Colon (tissue), 2 donors: ENCODE measurements at regions not wholly inside any gene's neighbourhood (a gene's known extent, or its start where the extent isn't known, plus 50 kb on each side); places are given as distances from the start of the nearest gene placed in this dataset.

ENCODE experiments used
- FAIRE-seq: peaks from 2 replicates; lab custom pipeline; 2012; peaks lifted over from hg19 to GRCh38; lab: Jason Lieb, UNC
- donor health status: control.
- donor health status: control.

- FAIRE-seq: no peak
Observed at GRCh38 chr10:21203473-21204107, 306.5 kb upstream of the NEBL start.

- no peak for FAIRE-seq
Observed at GRCh38 chr10:21202776-21203462, 305.8 kb upstream of the NEBL start.

GRCh38 chr10:21199501-21199900 lies 302.4 kb upstream of the NEBL start:
- FAIRE-seq: no peak

GRCh38 chr10:21197838-21198237 lies 300.7 kb upstream of the NEBL start:
- FAIRE-seq: no peak

- FAIRE-seq: no peak
Observed at GRCh38 chr10:21196822-21197395, 299.8 kb upstream of the NEBL start.

- FAIRE-seq: no peak
Observed at GRCh38 chr10:21195252-21195651, 298.1 kb upstream of the NEBL start.

GRCh38 chr10:21194510-21194993 lies 297.4 kb upstream of the NEBL start:
- FAIRE-seq: no peak

- FAIRE-seq: no peak
Observed at GRCh38 chr10:21193196-21193595, 296.1 kb upstream of the NEBL start.

- FAIRE-seq: no peak
Observed at GRCh38 chr10:21191512-21191911, 294.4 kb upstream of the NEBL start.

GRCh38 chr10:21184984-21185383 lies 287.9 kb upstream of the NEBL start:
- no peak for FAIRE-seq

- no peak for FAIRE-seq
Observed at GRCh38 chr10:21184216-21184615, 287.1 kb upstream of the NEBL start.

GRCh38 chr10:21183025-21183424 lies 285.9 kb upstream of the NEBL start:
- no peak for FAIRE-seq

- FAIRE-seq: no peak
Observed at GRCh38 chr10:21181451-21181850, 284.3 kb upstream of the NEBL start.

- FAIRE-seq: no peak
Observed at GRCh38 chr10:21180604-21181003, 283.5 kb upstream of the NEBL start.

- no peak for FAIRE-seq
Observed at GRCh38 chr10:21176934-21177480, 279.9 kb upstream of the NEBL start.

- no peak for FAIRE-seq
Observed at GRCh38 chr10:21175797-21176196, 278.7 kb upstream of the NEBL start.

GRCh38 chr10:21174715-21175495 lies 277.8 kb upstream of the NEBL start:
- FAIRE-seq: no peak

GRCh38 chr10:21173802-21174714 lies 276.9 kb upstream of the NEBL start:
- no peak for FAIRE-seq

- no peak for FAIRE-seq
Observed at GRCh38 chr10:21172930-21173801, 276.1 kb upstream of the NEBL start.

- FAIRE-seq: no peak
Observed at GRCh38 chr10:21172542-21172929, 275.4 kb upstream of the NEBL start.
